NCI-H2107 treated with DMSO at 0.1 percent for 48 hours (cell line): ENCODE measurements at regions not wholly inside any gene's neighbourhood (a gene's known extent, or its start where the extent isn't known, plus 50 kb on each side); places are given as distances from the start of the nearest gene placed in this dataset.
"Not testable (repeated sequence)": the region's sequence is repeated elsewhere in the genome, so short reads cannot be mapped to it uniquely, and the experiment has no call there.

ENCODE experiments used
- DNase-seq: peaks from one replicate; lab custom pipeline; 2025; ENCODE audit not compliant: unreplicated experiment; lab: John Stamatoyannopoulos, UW

DNA sequence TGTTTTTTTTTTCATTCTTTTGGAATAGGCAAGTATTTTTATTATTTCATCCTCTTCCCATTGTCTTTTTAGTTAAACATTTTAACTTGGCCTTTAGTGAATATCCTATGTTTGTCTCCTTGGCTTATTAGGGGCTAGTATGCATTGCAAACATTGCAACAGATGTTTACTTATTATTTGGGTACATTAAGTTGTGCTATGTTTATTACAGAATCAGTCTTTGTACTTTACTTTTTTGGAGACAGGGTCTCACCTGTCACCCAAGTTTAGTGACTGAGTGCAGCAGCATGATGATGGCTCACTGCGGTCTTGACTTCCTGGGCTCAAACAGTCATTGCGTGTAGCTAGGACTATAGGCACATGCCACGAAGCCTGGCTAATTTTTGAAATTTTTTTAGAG lies 51.1 kb upstream of the NUDT6 start:
- DNase-seq, result no peak

DNA sequence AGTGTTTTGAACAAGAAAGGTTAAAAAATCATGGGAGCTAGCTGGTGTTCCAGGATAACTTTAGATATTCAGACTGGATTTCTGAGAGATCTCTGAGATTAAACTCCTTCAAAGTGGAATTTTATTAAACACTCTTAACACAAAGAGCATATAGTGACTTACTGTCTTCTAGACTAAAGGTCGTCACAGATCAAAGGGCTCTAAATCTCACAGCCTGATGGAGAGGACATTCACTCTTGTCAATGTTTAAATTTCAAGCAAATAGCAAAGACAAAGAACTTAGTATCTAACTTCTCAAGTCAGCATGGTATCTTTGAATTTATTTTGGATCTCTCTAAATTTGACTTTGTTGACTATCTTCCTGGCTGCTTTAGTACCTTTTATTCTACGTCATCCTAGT lies 53.7 kb upstream of the NUDT6 start:
- no peak for DNase-seq

DNA sequence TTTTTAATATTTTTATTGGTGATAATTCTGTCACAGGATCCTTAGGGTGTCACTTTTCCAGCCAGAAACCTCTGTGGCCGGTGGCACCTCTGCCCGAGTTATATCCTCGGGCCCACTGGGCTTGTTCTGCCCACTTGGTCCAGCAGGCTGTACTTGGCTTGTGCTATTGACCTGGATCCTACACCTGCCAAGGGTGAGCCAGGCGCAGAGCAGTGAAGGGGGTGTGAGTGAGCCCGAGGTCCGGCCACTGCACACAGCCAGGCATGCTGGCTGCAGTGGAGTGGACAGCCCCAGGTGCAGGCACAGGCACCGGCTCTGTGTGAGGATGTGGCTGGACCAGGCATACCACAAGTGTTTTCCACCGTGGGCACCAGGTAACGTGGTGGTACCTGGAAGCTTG lies 54.7 kb upstream of the NUDT6 start:
- DNase-seq, result no peak

DNA sequence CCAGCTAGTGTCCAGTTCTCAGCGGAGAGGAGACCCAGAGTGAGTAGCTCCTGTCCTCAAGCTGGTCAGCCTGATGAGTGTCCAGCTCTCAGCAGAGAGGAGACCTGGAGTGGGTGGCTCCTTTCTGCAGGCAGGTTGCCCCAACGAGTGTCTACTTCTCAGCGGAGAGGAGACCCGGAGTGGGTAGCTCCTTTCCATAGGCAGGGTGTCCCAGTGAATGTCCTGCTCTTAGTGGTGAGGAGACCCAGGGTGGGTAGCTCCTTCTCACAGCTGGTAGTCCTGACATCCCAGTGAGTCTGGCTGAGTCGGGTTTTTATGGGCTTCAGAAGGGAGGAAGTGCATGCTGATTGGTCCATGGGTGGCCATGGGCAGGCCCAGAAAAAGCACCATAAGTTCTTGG lies 55.7 kb upstream of the NUDT6 start:
- DNase-seq, result no peak

DNA sequence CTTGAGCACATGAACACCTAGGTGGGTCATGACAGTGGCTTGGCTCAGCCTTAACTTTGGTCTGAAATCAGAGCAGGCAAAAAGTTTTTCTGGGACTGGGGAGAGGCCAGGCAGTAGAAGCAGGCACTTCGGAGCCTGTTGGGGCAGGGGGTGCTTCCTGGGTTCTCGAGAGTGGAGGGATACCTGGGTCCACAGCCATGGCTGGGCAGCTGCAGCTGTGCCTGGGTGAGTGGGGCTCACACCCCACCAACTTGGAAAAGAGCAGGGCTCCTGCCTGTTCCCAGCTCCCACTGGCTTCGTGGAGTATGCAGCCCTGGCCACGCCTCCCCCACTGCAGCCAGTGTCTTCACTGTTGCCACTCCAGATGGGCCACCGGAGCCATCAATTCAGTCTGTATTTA lies 56.4 kb upstream of the NUDT6 start:
- DNase-seq, result no peak

DNA sequence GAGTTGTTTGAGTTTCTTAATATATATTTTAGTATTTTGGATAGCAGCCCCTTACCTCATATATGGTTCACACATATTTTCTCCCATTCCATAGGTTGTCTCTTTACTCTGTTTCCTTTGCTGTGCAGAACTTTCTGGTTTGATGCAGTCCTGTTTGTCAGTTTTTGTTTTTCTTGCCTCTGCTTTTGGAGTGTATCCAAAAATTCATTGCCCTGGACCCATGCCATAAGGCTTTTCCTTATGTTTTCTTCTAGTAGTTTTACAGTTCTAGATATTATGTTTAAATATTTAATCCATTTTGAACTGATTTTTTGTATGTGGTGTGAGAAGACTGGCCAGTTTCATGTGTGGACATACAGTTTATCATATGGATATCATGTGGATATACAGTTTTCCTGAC lies 58.5 kb upstream of the NUDT6 start:
- DNase-seq, result no peak

DNA sequence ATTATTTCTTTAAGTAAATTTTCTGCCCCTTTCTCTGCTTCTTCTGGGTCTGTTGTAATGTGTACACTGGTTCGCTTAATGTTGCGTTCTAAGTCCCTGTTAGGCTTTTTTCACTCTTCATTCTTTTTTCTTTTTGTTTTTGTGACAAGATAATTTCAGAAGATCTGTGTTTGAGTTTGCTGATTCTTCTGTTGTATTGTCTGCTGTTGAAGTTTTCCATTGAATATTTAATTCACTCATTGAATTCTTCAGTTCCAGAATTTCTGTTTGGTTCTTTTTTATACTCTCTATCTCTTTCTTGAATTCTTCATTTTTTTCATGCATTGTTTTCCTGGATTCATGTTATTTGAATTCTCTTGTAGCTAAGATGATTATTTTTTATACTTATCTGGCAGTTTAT lies 66.3 kb upstream of the NUDT6 start:
- no peak for DNase-seq

DNA sequence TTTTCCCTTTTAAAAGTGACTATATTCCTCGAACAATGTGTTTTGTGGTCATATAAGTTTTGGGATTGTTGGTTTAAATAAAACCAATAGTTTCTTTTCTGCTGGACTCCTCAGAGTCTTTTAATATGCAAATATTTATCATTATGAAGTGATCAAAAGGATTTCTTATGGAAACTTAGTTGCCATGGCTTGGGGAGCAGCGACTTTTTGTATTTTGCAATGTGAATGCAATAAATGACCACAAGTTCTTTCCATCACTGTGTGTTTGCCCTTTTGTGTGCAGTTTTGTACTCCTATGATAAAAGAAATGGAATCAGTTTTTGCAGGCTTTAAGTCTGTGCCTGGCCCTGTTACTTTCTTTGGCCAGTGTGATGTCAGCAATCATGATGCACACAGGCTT lies 68.5 kb upstream of the NUDT6 start:
- no peak for DNase-seq

DNA sequence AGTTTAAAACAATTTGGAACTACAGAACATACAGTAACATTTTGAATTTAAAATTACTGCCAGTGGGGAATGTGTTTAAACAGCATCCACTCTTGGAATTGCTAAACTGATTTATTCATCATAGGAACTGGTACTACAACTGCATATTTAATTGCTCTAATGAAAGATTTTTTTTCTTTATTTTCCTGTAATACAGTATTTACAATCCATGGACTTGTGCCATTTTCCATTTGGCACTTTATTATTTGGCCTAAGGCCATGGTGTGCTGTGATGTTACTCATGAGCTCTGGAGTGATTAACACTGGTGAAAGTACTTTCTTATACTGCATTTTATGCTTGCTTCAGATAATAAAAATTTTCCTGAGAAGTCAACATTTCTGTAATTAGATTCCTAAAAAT lies 69.7 kb upstream of the NUDT6 start:
- no peak for DNase-seq

DNA sequence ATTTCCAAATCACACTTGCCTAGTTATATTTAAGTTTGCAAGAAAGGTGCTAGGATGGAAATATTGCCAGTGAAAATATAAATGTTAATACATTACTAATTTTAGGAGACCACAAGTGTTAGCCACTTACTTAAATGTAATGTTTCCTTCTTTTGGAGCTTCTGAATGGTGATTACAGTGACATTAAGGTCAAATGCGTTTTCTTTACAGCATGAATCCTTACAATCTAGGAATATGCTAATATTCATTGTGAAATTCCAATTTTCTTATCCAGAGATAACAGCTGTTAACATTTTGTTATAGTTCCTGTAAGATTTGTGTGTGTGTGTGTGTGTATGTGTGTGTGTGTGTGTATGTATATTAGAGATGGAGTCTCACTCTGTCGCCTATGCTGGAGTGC lies 70.2 kb upstream of the NUDT6 start:
- no peak for DNase-seq

DNA sequence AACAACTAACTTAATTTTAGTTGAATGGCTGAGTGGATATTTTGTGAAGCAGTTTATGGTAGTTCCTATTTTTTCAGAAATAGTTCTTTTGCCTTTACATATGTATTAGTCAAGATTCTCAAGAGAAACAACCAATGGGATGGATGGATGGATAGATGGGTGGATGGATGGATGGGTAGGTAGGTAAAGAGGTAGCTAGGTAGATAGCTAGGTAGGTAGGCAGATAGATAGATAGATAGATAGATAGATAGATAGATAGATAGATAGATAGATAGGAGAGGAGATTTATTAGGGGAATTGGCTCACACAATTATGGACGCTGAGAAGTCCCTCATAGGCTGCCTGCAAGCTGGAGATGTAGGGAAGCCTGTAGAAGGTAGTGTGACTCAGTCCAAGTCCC lies 74.0 kb upstream of the NUDT6 start:
- no peak for DNase-seq

DNA sequence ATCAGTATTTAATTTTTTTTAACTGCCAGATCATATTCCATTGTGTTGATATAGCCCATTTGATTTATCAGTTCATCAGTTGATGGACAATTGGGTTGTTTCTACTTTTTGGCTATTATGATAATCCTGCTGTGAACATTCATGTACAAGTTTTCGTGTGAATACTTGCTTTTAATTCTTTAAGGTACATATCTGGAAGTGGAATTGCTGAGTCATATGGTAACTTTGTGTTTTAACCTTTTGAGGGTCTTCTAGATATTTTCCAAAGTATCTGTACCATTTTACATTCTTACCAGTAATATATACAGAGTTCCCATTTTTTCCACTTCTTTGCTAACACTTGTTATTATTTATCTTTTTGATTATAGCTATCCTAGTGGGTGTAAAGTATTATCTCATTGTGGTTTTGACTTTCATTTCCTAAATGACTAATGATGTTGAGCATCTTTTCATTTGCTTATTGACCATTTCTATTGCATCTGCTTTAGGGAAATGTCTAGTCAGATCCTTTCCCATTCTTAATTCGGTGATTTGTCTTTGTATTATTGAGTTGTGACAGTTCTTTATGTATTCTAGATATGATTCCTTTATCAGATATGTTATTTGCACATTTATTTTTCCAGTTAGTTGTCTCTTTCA lies 75.2 kb upstream of the NUDT6 start:
- no peak for DNase-seq

DNA sequence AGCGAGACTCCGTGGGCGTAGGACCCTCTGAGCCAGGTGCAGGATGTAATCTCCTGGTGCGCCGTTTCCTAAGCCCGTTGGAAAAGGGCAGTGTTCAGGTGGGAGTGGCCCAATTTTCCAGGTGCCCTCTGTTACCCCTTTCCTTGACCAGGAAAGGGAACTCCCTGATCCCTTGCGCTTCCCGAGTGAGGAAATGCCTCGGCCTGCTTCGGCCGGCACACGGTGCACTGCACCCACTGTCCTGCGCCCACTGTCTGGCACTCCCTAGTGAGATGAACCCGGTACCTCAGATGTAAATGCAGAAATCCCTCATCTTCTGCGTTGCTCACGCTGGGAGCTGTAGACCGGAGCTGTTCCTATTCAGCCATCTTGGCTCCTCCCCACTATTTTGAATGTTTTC lies 81.7 kb upstream of the NUDT6 start:
- DNase-seq, result not testable (repeated sequence)

DNA sequence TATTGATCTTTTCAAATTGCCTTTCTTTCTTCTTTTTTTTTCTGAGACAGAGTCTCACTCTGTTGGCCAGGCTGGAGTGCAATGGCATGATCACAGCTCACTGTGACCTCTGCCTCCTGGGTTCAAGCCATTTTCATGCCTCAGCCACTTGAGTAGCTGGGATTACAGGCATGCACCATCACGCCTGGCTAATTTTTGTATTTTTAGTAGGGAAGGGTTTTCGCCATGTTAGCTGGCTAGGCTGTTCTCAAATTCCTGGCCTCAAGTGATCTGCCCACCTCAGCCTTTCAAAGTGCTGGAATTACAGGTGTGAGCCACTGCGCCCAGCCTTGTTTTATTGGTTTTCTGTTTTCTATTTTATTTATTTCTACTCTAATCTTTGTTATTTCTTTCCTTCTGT lies 82.7 kb upstream of the NUDT6 start:
- DNase-seq, result not testable (repeated sequence)

DNA sequence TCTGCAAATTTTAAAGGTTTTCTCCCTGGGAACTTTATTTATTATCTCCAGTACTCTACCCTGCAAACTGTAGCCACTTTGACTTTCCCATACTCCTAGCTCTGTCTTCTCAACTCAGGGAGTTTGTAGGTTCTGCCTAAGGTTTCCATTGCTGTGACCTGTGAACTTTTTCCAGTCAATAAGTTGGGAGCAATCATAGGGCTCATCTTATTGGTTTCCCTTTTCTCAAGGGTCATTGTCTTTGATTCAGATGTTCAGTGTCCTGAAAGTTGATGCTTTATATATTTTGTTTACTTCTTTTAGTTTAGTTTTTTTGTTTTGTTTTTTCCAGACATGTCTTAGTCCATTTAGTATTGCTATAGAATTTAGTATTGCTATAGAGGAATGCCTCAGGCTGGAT lies 85.3 kb upstream of the NUDT6 start:
- no peak for DNase-seq

DNA sequence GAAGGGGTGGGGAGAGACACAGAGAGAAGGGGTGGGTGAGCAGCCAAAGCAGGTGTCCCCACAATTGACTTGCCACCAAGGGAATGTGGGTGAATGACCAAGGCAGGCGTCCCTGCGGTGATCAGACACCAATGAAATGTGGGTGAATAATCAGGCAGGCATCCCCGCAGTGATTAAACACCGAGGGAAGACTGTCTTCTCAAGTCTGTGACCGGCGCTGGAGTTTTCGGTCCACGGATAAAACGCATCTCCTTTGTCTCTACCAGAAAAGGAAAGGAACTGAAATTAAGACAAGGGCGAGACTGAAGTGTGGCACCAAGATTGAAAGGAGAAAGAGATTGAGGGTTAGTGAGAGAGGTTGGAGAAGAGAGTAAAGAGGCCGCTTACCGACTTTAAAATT lies 90.0 kb upstream of the NUDT6 start:
- DNase-seq, result not testable (repeated sequence)

DNA sequence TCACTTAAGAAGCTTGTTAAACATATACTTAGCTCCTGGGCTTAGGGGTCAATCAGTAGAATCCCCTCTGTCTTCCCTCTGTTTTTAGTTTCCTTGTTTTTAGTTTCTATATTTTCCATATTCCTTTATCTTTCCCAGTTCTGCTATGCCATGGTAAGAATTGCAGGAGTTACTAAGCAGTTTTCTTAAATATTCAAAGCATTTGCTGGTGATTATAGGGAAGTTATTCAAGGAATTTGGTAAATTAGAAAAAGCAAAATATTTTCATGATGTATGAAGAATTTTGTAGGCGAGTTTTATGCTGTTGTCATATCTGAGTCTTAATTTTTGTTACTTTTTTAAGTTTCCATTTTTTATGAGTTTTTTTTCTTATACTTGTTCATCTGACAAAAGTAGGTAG lies 91.6 kb upstream of the NUDT6 start:
- DNase-seq, result no peak

DNA sequence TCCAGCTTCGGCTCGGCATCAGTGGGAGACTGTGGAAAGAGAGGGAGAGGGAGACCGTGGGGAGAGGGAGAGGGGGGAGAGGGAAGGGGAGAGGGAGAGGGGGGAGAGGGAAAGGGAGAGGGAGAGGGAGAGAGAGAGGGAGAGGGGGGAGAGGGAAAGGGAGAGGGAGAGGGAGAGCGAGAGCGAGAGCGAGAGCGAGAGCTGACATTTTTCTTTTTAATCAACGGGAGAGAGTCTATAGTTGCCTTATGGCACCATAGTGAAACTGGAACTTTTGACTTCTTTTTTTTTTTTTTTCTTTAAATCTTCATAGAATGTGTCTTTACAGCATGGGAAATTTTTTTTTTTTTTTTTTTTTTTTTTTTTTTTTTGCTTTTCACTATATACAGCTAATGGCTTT lies 94.7 kb upstream of the NUDT6 start:
- DNase-seq, result no peak

DNA sequence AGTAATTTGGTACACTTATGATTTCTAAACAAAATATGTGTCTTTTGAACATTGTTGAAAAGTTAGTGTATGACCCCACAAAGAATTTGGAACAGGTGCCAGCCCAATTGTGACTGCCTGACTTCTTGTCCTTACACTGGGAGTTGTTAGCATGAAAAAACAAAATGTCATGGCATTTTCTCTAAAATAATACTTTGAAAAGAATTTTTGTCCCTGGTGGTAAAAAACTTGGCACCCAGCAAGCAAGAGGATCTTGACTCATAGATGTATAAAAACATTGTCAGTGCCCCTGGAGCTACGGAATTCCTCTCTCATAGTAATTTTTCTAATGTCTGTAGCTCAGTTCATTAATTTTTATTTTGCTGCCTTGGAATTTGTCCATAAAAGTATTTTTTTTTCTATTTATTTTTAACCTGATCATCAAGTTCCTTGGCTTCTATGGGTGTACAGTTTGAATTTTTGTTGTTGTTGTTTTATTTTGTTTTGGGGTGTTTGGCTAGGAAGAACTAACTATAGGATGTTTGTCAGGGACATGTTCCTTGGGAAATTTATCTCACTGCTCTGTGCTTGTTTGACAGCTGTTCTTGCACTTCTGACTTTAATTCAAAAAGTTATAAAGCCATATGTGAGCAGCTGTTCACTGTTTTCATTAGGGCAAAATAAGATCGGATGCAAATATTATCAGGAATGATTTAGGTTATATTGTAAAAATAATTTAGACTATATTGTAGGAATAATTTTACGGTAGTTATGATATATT lies 95.4 kb upstream of the NUDT6 start:
- DNase-seq, result no peak

DNA sequence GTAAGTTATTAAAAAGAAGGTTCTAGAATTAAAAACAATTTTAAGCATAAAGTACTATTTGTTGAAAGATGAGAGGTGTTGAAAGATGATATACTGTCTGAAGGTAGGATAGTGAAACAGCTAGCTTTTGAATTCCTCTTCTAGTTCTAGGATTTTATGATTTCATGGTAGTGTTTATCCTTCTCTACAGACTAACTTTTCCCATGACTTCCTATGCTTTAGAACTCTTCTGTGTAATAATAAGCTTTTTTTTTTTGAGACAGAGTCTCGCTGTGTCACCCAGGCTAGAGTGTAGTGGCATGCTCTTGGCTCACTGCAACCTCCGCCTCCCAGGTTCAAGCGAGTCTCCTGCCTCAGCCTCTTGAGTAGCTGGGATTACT lies 96.0 kb upstream of the NUDT6 start:
- no peak for DNase-seq

DNA sequence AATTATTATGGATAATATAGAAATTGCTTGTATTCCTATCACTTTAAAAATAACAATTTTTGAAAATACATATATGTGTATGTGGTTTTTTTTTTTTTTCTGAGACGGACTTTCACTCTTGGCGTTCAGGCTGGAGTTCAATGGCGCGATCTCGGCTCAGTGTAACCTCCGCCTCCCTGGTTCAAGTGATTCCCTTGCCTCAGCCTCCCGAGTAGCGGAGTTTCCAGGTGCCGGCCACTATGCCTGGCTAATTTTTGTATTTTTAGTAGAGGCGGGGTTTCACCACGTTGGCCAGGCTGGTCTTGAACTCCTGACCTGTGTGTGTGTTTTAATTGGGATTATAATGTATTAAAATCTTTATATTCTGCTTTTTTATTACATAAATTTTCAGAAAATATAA lies 97.9 kb upstream of the NUDT6 start:
- DNase-seq, result no peak

DNA sequence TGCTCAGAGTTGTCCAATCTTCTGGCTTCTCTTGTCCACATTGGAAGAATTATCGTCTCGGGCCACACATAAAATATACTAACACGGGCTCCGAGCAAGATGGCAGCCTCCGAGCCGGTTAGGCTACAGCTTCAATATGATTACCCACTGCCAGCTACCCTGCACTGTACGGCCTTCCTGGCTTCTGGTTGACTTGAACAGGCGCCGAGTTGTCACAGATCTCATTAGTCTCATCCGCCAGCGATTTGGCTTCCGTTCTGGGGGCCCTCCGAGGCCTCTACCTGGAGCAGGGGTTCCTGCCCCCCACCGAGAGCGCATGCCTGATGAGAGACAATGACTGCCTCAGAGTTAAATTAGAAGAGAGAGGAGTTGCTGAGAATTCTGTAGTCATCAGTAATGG lies 101.2 kb upstream of the NUDT6 start:
- no peak for DNase-seq

DNA sequence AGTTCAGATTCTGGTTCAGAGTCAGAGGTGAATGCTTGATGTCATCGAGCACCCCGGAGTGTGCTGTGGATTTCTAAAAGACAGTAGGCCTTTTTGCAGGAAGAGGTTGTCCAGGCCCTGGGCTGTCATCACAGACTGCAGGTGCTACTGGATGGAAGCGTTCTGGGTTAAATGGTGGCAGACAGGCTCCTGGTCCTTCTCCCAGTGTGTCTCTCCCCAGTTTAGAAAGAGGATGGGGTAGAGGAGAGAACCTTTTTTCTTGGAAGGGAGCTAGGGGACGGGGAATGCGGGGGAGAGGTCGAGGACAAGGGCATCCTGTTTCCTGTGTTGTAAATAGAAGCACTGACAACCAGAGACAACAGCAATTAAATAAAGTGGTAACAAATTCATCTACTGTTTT lies 102.3 kb upstream of the NUDT6 start:
- DNase-seq, result no peak
